GM12891 (cell line): ENCODE measurements at regions not wholly inside any gene's neighbourhood (a gene's known extent, or its start where the extent isn't known, plus 50 kb on each side); places are given as distances from the start of the nearest gene placed in this dataset.

Experiments
- PAX5 ChIP-seq: IDR thresholded peaks from 2 replicates; pipeline ENCODE4 v1.6.1; 2011; ENCODE audit warnings: low read length, moderate library complexity, mild to moderate bottlenecking; ENCODE audit not compliant: insufficient read depth, severe bottlenecking
- POLR2A ChIP-seq: IDR thresholded peaks from 2 replicates; pipeline ENCODE4 v1.6.1; 2011; ENCODE audit warnings: low read depth, low read length, control low read depth
- POLR2AphosphoS5 ChIP-seq: IDR thresholded peaks from 2 replicates; pipeline ENCODE4 v1.6.1; 2011; ENCODE audit warnings: low read depth, low read length, control low read depth
- TAF1 ChIP-seq: IDR thresholded peaks from 2 replicates; pipeline ENCODE4 v1.6.1; 2011; ENCODE audit warnings: low read depth, low read length, control low read depth

DNA sequence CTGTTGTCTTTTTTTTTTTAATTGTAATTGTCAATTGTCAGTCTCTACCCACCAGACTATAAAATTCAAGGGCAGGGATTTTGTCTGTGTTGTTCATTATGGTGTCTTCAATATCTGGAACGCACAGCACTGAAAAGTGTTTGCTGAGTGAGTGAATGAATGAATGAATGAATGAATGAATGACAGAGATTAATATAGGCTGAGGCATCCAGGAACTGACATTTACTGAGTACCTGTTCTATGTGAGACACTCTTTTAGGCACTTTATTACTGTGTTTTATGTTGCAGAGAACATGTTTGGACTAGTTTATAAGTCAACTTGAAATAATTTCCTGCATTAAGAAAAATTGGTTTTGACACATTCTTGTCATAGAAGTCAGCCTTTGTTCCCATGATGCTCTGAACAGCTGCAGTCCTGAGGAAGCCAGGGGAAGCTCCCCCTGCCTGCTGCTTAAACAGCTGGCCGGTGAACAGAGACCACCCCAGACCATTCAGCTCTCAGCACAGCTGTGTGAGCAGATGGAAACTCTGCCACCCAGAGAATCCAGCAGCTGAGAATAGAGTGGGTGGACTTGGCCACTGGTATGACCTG lies 160.7 kb upstream of the CCND2 start:
- no peak for TF ChIP-seq POLR2A
- no peak for TF ChIP-seq TAF1
- TF ChIP-seq POLR2AphosphoS5: no peak
- TF ChIP-seq PAX5: no peak
